Mesenchymal stem cell (in vitro differentiated cells and primary cell): ENCODE measurements at regions not wholly inside any gene's neighbourhood (a gene's known extent, or its start where the extent isn't known, plus 50 kb on each side); places are given as distances from the start of the nearest gene placed in this dataset.

Experiments
- DNase-seq: peaks from one replicate; pipeline ENCODE4 v3.0.0-alpha.2; 2013
- H2AFZ ChIP-seq: one replicate; pipeline ENCODE4 v1.6.1; 2013; ENCODE audit warnings: low read depth, mild to moderate bottlenecking, control low read depth, inconsistent platforms, low read length, moderate library complexity
- H2AK5ac ChIP-seq: 2 replicates; pipeline ENCODE4 v1.6.1; 2013; ENCODE audit warnings: low read length, moderate library complexity, mild to moderate bottlenecking, inconsistent platforms; ENCODE audit not compliant: severe bottlenecking
- H2BK120ac ChIP-seq: one replicate; pipeline ENCODE4 v1.6.1; 2013; ENCODE audit warnings: low read depth, mild to moderate bottlenecking, inconsistent platforms, low read length, moderate library complexity
- H2BK12ac ChIP-seq, 2 experiments: one replicate each; pipeline ENCODE4 v1.6.1; 2013; ENCODE audit warnings: inconsistent platforms in 2 of 2, low read length in 2 of 2, mild to moderate bottlenecking in 2 of 2, moderate library complexity in 2 of 2, control low read depth in 1 of 2
- H2BK15ac ChIP-seq: one replicate; pipeline ENCODE4 v1.6.1; 2013; ENCODE audit warnings: mild to moderate bottlenecking, low read depth, inconsistent platforms; ENCODE audit not compliant: poor library complexity, severe bottlenecking
- H2BK5ac ChIP-seq: 2 replicates; pipeline ENCODE4 v1.6.1; 2013; ENCODE audit warnings: low read depth, mild to moderate bottlenecking, low read length, control low read depth, inconsistent platforms; ENCODE audit not compliant: poor library complexity, severe bottlenecking
- H3K14ac ChIP-seq, 2 experiments: one replicate each; pipeline ENCODE4 v1.6.1; 2013; ENCODE audit warnings: inconsistent platforms in 2 of 2, low read length in 2 of 2, control low read depth in 1 of 2, mild to moderate bottlenecking in 1 of 2, moderate library complexity in 1 of 2
- H3K18ac ChIP-seq, 2 experiments: one replicate each; pipeline ENCODE4 v1.6.1; 2013; ENCODE audit warnings: inconsistent platforms in 2 of 2, low read length in 2 of 2, control low read depth in 1 of 2, low read depth in 1 of 2, mild to moderate bottlenecking in 1 of 2
- H3K23ac ChIP-seq, 2 experiments: one replicate each; pipeline ENCODE4 v1.6.1; 2013; ENCODE audit warnings: inconsistent platforms in 2 of 2, low read length in 2 of 2, mild to moderate bottlenecking in 2 of 2, moderate library complexity in 2 of 2, control low read depth in 1 of 2
- H3K27ac ChIP-seq: 2 replicates; pipeline ENCODE4 v1.5.1; 2013; ENCODE audit warnings: mild to moderate bottlenecking, moderate library complexity, low read length, control low read depth, inconsistent platforms; ENCODE audit not compliant: poor library complexity, severe bottlenecking
- H3K27me3 ChIP-seq, 2 experiments: 2 replicates each; pipeline versions ENCODE4 v1.6.1 to v1.7.0; 2013; ENCODE audit warnings: low read length in 2 of 2, mild to moderate bottlenecking in 2 of 2, moderate library complexity in 2 of 2, control low read depth in 1 of 2, inconsistent platforms in 1 of 2; ENCODE audit not compliant: control insufficient read depth in 1 of 2, insufficient read depth in 1 of 2
- H3K36me3 ChIP-seq, 2 experiments: 2 replicates each; pipeline versions ENCODE4 v1.6.1 to v1.7.0; 2013; ENCODE audit warnings: low read length in 2 of 2, control low read depth in 1 of 2, inconsistent platforms in 1 of 2, low read depth in 1 of 2, mild to moderate bottlenecking in 1 of 2; ENCODE audit not compliant: insufficient read depth in 2 of 2, control insufficient read depth in 1 of 2
- H3K4ac ChIP-seq, 2 experiments: one replicate each; pipeline ENCODE4 v1.6.1; 2013; ENCODE audit warnings: inconsistent platforms in 2 of 2, low read length in 2 of 2, mild to moderate bottlenecking in 2 of 2, moderate library complexity in 2 of 2, control low read depth in 1 of 2, low read depth in 1 of 2
- H3K4me1 ChIP-seq: 2 replicates; pipeline ENCODE4 v1.6.1; 2013; ENCODE audit warnings: low read depth, low read length, control low read depth; ENCODE audit not compliant: control insufficient read depth, insufficient read depth
- H3K4me2 ChIP-seq: 2 replicates; pipeline ENCODE4 v1.6.1; 2013; ENCODE audit warnings: low read length, mild to moderate bottlenecking, inconsistent platforms; ENCODE audit not compliant: poor library complexity, severe bottlenecking
- H3K4me3 ChIP-seq, 2 experiments: 2 replicates each; pipeline versions ENCODE4 v1.5.1 to v1.7.0; 2013; ENCODE audit warnings: low read length in 2 of 2, mild to moderate bottlenecking in 2 of 2, control low read depth in 1 of 2, low read depth in 1 of 2; ENCODE audit not compliant: insufficient read depth in 1 of 2
- H3K79me1 ChIP-seq: replicated peaks from 2 replicates; pipeline ENCODE4 v1.6.1; 2013; ENCODE audit warnings: mild to moderate bottlenecking, control low read depth, low read length, inconsistent platforms; ENCODE audit not compliant: poor library complexity, severe bottlenecking
- H3K9ac ChIP-seq: 2 replicates; pipeline ENCODE4 v1.7.0; 2013; ENCODE audit warnings: mild to moderate bottlenecking, low read length, moderate library complexity
- H3K9me3 ChIP-seq: 2 replicates; pipeline ENCODE4 v1.7.0; 2013; ENCODE audit warnings: mild to moderate bottlenecking, low read length; ENCODE audit not compliant: control insufficient read depth
- H4K8ac ChIP-seq: one replicate; pipeline ENCODE4 v1.6.1; 2013; ENCODE audit warnings: inconsistent platforms, mild to moderate bottlenecking, low read length, moderate library complexity
- H4K91ac ChIP-seq: one replicate; pipeline ENCODE4 v1.6.1; 2013; ENCODE audit warnings: mild to moderate bottlenecking, low read length, inconsistent platforms
- WGBS: methylation state at CpG from one replicate; pipeline ENCODE4 v1.1.7; 2013; ENCODE audit warnings: mixed read lengths; 5-methylcytosine and 5-hydroxymethylcytosine counted together

- no peak overlapping the region for H2BK12ac ChIP-seq
- H2BK120ac ChIP-seq, result no peak overlapping the region
- H2BK5ac ChIP-seq, result no peak overlapping the region
- no peak overlapping the region for H3K23ac ChIP-seq
- no peak overlapping the region for H3K14ac ChIP-seq
- H3K27me3 ChIP-seq, result peaks cover 0 to 4% of the 10 kb centered on the region in 2 experiments
- no peak overlapping the region for H2AFZ ChIP-seq
- H3K36me3 ChIP-seq, result no peaks in the 10 kb centered on the region
- H3K9ac ChIP-seq, result no peak overlapping the region
- no peaks in the 10 kb centered on the region for H3K79me1 ChIP-seq
- no peak overlapping the region for H3K4ac ChIP-seq
- H2AK5ac ChIP-seq, result no peak overlapping the region
- H2BK15ac ChIP-seq, result no peak overlapping the region
- H3K27ac ChIP-seq, result no peak overlapping the region
- H3K18ac ChIP-seq, result no peak overlapping the region
- peaks cover 13% of the 10 kb centered on the region for H3K9me3 ChIP-seq
- no peak overlapping the region for H3K4me2 ChIP-seq
- no peak overlapping the region for H3K4me3 ChIP-seq
- no peak overlapping the region for H4K8ac ChIP-seq
- no peak overlapping the region for H4K91ac ChIP-seq
- DNase-seq, result no peak
- H3K4me1 ChIP-seq, result no peaks in the 10 kb centered on the region
- WGBS, result 74% methylated on average over 11 of the region's 11 CpGs
These were observed 68.7 kb upstream of the CACNA1A start for GRCh38 chr19:13574933-13575332.

GRCh38 chr19:13573056-13573667, 66.9 kb upstream of the CACNA1A start:
- H2AK5ac ChIP-seq, result no peak overlapping the region
- no peak overlapping the region for H2BK5ac ChIP-seq
- no peaks in the 10 kb centered on the region for H3K79me1 ChIP-seq

GRCh38 chr19:13561461-13561860, 55.2 kb upstream of the CACNA1A start:
- Histone ChIP-seq H2BK5ac (no peak overlapping the region), H2BK120ac (no peak overlapping the region), H3K4ac (no peak overlapping the region), H3K79me1 (no peaks in the 10 kb centered on the region), H4K91ac (no peak overlapping the region), H4K8ac (no peak overlapping the region), H3K18ac (no peak overlapping the region), H3K27me3 (no peaks in the 10 kb centered on the region), H2BK15ac (no peak overlapping the region), H3K23ac (no peak overlapping the region), H2AK5ac (no peak overlapping the region), H3K27ac (no peak overlapping the region), H3K9ac (no peak overlapping the region), H2AFZ (no peak overlapping the region), H3K4me3 (no peak overlapping the region), H3K14ac (no peak overlapping the region), H3K36me3 (no peaks in the 10 kb centered on the region), H3K4me2 (no peak overlapping the region), H2BK12ac (no peak overlapping the region), H3K4me1 (no peaks in the 10 kb centered on the region), H3K9me3 (peaks cover 6% of the 10 kb centered on the region)
- 88% methylated on average over 4 of the region's 4 CpGs for WGBS
- DNase-seq, result no peak

More at GRCh38 chr19:13573056-13573667, 66.9 kb upstream of the CACNA1A start:
- no peak overlapping the region for H4K8ac ChIP-seq
- H3K4me1 ChIP-seq, result no peaks in the 10 kb centered on the region
- no peak overlapping the region for H4K91ac ChIP-seq
- no peaks in the 10 kb centered on the region for H3K36me3 ChIP-seq
- H3K9ac ChIP-seq, result no peak overlapping the region
- no peak overlapping the region for H2BK120ac ChIP-seq
- 56% methylated on average over 13 of the region's 13 CpGs for WGBS
- peaks cover 13% of the 10 kb centered on the region for H3K9me3 ChIP-seq
- H3K27ac ChIP-seq, result no peak overlapping the region
- no peak overlapping the region for H3K14ac ChIP-seq
- no peak overlapping the region for H3K4me3 ChIP-seq
- H3K23ac ChIP-seq, result no peak overlapping the region
- DNase-seq, result no peak
- no peak overlapping the region for H3K4ac ChIP-seq
- H2AFZ ChIP-seq, result no peak overlapping the region
- no peak overlapping the region for H3K4me2 ChIP-seq
- H2BK12ac ChIP-seq, result no peak overlapping the region
- peaks cover 0 to 4% of the 10 kb centered on the region in 2 experiments for H3K27me3 ChIP-seq
- no peak overlapping the region for H2BK15ac ChIP-seq
- H3K18ac ChIP-seq, result no peak overlapping the region

GRCh38 chr19:13557756-13558398, 51.6 kb upstream of the CACNA1A start:
- H2BK120ac ChIP-seq, result no peak overlapping the region

More at GRCh38 chr19:13557756-13558398, 51.6 kb upstream of the CACNA1A start:
- H2AK5ac ChIP-seq, result no peak overlapping the region
- no peak overlapping the region for H2BK5ac ChIP-seq
- H4K8ac ChIP-seq, result no peak overlapping the region
- no peak overlapping the region for H2BK12ac ChIP-seq
- H3K36me3 ChIP-seq, result no peaks in the 10 kb centered on the region
- no peak overlapping the region for H3K23ac ChIP-seq
- H3K4me1 ChIP-seq, result no peaks in the 10 kb centered on the region
- H3K4me3 ChIP-seq, result no peak overlapping the region
- no peak overlapping the region for H3K14ac ChIP-seq
- H3K4me2 ChIP-seq, result no peak overlapping the region
- no peaks in the 10 kb centered on the region for H3K79me1 ChIP-seq
- H3K27ac ChIP-seq, result no peak overlapping the region
- peaks cover 0 to 7% of the 10 kb centered on the region in 2 experiments for H3K27me3 ChIP-seq
- H3K18ac ChIP-seq, result no peak overlapping the region
- no peak overlapping the region for H3K4ac ChIP-seq
- no peak for DNase-seq
- no peak overlapping the region for H2AFZ ChIP-seq
- no peak overlapping the region for H4K91ac ChIP-seq
- 54% methylated on average over 3 of the region's 7 CpGs for WGBS
- no peak overlapping the region for H3K9ac ChIP-seq
- no peak overlapping the region for H2BK15ac ChIP-seq
- H3K9me3 ChIP-seq, result peaks cover 6% of the 10 kb centered on the region
